ENCODE measurements at regions not wholly inside any gene's neighbourhood (a gene's known extent, or its start where the extent isn't known, plus 50 kb on each side); places are given as distances from the start of the nearest gene placed in this dataset.

GRCh38 chr10:118842843-118843624, 88.3 kb upstream of the CACUL1 start (continued):
- no peak for TF ChIP-seq KLF17 (tag by site-specific recombination; IDR thresholded peaks at IDR 0.05)
- TF ChIP-seq ZXDB (tag by site-specific recombination; IDR thresholded peaks at IDR 0.05): no peak
- TF ChIP-seq ZNF335 (tag by site-specific recombination; conservative IDR thresholded peaks at IDR 0.05): no peak
- no peak for TF ChIP-seq ZNF621 (tag by site-specific recombination; IDR thresholded peaks at IDR 0.05)
- TF ChIP-seq MZF1 (tag by site-specific recombination; IDR thresholded peaks at IDR 0.05; ENCODE audit: borderline replicate concordance): no peak
- TF ChIP-seq ZSCAN18 (tag by site-specific recombination; IDR thresholded peaks at IDR 0.05): no peak

GRCh38 chr10:118843647-118844265, 89.0 kb upstream of the CACUL1 start:
- no peak overlapping the region for H3K4me3 ChIP-seq (ENCODE audit: low read depth, low read length)
- POLR2A ChIA-PET: interaction anchor here (0.7 to 1.4 kb wide), 2 partner anchors 89 to 278 kb away, joined by 4 to 5 read pairs; partner anchors contain the start of gene CACUL1
- H3K9me3 ChIP-seq (ENCODE audit: control insufficient read depth, insufficient read depth, low read depth, low read length): no peaks in the 10 kb centered on the region
- no peak overlapping the region for H3K27ac ChIP-seq (ENCODE audit: extremely low read depth, low read depth, low read length)
- peaks cover 4% of the 10 kb centered on the region; the same call in 1 of the 2 replicates for H3K4me1 ChIP-seq (ENCODE audit: control insufficient read depth, insufficient read depth, low read length)
- CTCF ChIA-PET: interaction anchor here (0.5 to 1.1 kb wide), 3 partner anchors 66 to 253 kb away, joined by 3 read pairs; no protein-coding TSS in a partner anchor
- H3K36me3 ChIP-seq (ENCODE audit: control insufficient read depth in 2 of 2, insufficient read depth in 1 of 2, low read length in 2 of 2): no peaks in the 10 kb centered on the region
- TF ChIP-seq ZBTB44 (tag by site-specific recombination; IDR thresholded peaks at IDR 0.05) (no peak), ZNF571 (tag by site-specific recombination; IDR thresholded peaks at IDR 0.05) (no peak), ZNF324 (tag by site-specific recombination; IDR thresholded peaks at IDR 0.05) (no peak), ZSCAN30 (tag by site-specific recombination; IDR thresholded peaks at IDR 0.05) (no peak), ZNF132 (tag by site-specific recombination; IDR thresholded peaks at IDR 0.05; ENCODE audit: borderline replicate concordance) (no peak), REST (tag by site-specific recombination; IDR thresholded peaks at IDR 0.05) (no peak), ZNF121 (tag by site-specific recombination; IDR thresholded peaks at IDR 0.05) (no peak), ZNF112 (tag by site-specific recombination; IDR thresholded peaks at IDR 0.05) (no peak), ZNF184 (tag by site-specific recombination; IDR thresholded peaks at IDR 0.05) (no peak), OVOL3 (tag by site-specific recombination; IDR thresholded peaks at IDR 0.05) (no peak)
